HCT116 (cell line): ENCODE measurements at regions not wholly inside any gene's neighbourhood (a gene's known extent, or its start where the extent isn't known, plus 50 kb on each side); places are given as distances from the start of the nearest gene placed in this dataset.

Experiments
- ATAC-seq: fragments of 200-7000 bp; cut with Tn5 transposase; 2 replicates; pipeline ENCODE4 v1.9.1; 2020; ENCODE audit warnings: mild to moderate bottlenecking, moderate library complexity
- BruUV-seq: library from RNA; stranded (reverse); fragments of 400-500 nt; replicated peaks from 2 replicates; lab custom pipeline; 2021; lab: Mats Ljungman, UMichigan
- CTCF ChIA-PET: fragments of 300-600 bp; sonication (Branson Sonifier 250); formaldehyde crosslinking; loops from one replicate; lab custom pipeline; 2021; ENCODE audit warnings: antibody characterized with exemption; lab: Charles Lee
- POLR2A ChIA-PET: fragments of 300-600, 350-600 bp; sonication (Branson Sonifier 250); formaldehyde crosslinking; loops from one replicate; lab custom pipeline; 2021; ENCODE audit warnings: antibody characterized with exemption; lab: Charles Lee
- RAD21 ChIA-PET, 2 experiments: fragments of 300-600 bp; sonication (Branson Sonifier 250); formaldehyde crosslinking; loops; one replicate each; lab custom pipeline; 2023; ENCODE audit warnings: low total read pairs in 2 of 2; ENCODE audit not compliant: uncharacterized antibody in 2 of 2, unreplicated experiment in 2 of 2, low non-redundant PET in 1 of 2; lab: Charles Lee
- DNase-seq: peaks from one replicate; pipeline ENCODE4 v3.0.0-alpha.2; 2010; ENCODE audit warnings: low read depth, low spot score
- H2AFZ ChIP-seq: fragments of 200-600 bp; shearing (Covaris generic), sonication (generic); 2 replicates; pipeline ENCODE4 v1.6.1; 2017; ENCODE audit warnings: low read depth, mixed run types, mixed read lengths, antibody characterized with exemption, low read length; ENCODE audit not compliant: poor library complexity, severe bottlenecking
- H3K27ac ChIP-seq: 2 replicates; pipeline ENCODE4 v1.5.1; 2012; ENCODE audit warnings: low read depth, low read length
- H3K27me3 ChIP-seq: fragments of 200-600 bp; sonication (generic); 2 replicates; pipeline ENCODE4 v1.6.1; 2016; ENCODE audit warnings: mixed run types, low read length, mixed read lengths; ENCODE audit not compliant: insufficient read depth
- H3K36me3 ChIP-seq, 2 experiments: fragments of 200-500 bp in 1 of 2; fragments of 200-600 bp in 1 of 2; sonication (Bioruptor generic) in 1 of 2; sonication (generic) in 1 of 2; 2 replicates each; pipeline versions ENCODE4 v1.5.1 to v1.6.1; 2014 to 2016; ENCODE audit warnings: low read length in 2 of 2, inconsistent platforms in 1 of 2, mixed read lengths in 1 of 2, mixed run types in 1 of 2; ENCODE audit not compliant: insufficient read depth in 2 of 2, control insufficient read depth in 1 of 2
- H3K4me1 ChIP-seq, 2 experiments: fragments of 200-600 bp in 1 of 2; sonication (generic) in 1 of 2; 2 replicates each; pipeline versions ENCODE4 v1.5.1 to v1.6.1; 2012 to 2017; ENCODE audit warnings: low read length in 2 of 2, inconsistent platforms in 1 of 2, mild to moderate bottlenecking in 1 of 2, mixed read lengths in 1 of 2, mixed run types in 1 of 2, moderate library complexity in 1 of 2; ENCODE audit not compliant: insufficient read depth in 2 of 2, control insufficient read depth in 1 of 2
- H3K4me2 ChIP-seq: fragments of 200-600 bp; sonication (generic); 2 replicates; pipeline ENCODE4 v1.6.1; 2017; ENCODE audit warnings: mixed run types, low read length, mixed read lengths
- H3K4me3 ChIP-seq, 2 experiments: fragments of 200-600 bp in 1 of 2; sonication (generic) in 1 of 2; replicated peaks in 1 of 2; 2 replicates each; pipeline ENCODE4 v1.5.1; 2011 to 2016; ENCODE audit warnings: low read length in 2 of 2, control low read depth in 1 of 2, low read depth in 1 of 2, mild to moderate bottlenecking in 1 of 2, mixed read lengths in 1 of 2, mixed run types in 1 of 2
- H3K79me2 ChIP-seq: fragments of 200-600 bp; sonication (generic); 2 replicates; pipeline ENCODE4 v1.6.1; 2017; ENCODE audit warnings: mild to moderate bottlenecking, mixed run types, low read length, moderate library complexity, mixed read lengths; ENCODE audit not compliant: insufficient read depth
- H3K9ac ChIP-seq: fragments of 200-600 bp; sonication (generic); 2 replicates; pipeline ENCODE4 v1.6.1; 2016; ENCODE audit warnings: low read length, mixed read lengths
- H3K9me2 ChIP-seq: fragments of 200-600 bp; sonication (generic), shearing (Covaris generic); 2 replicates; pipeline ENCODE4 v1.6.1; 2017; ENCODE audit warnings: mixed run types, mild to moderate bottlenecking, moderate library complexity; ENCODE audit not compliant: insufficient read depth
- H3K9me3 ChIP-seq, 2 experiments: fragments of 200-500 bp in 1 of 2; fragments of 200-600 bp in 1 of 2; sonication (Bioruptor generic) in 1 of 2; sonication (generic) in 1 of 2; 2 replicates each; pipeline ENCODE4 v1.6.1; 2014 to 2017; ENCODE audit warnings: low read length in 2 of 2, mixed read lengths in 2 of 2, inconsistent platforms in 1 of 2, low read depth in 1 of 2, mild to moderate bottlenecking in 1 of 2, mixed run types in 1 of 2, moderate library complexity in 1 of 2; ENCODE audit not compliant: control insufficient read depth in 1 of 2, insufficient read depth in 1 of 2
- H4K20me1 ChIP-seq: fragments of 200-600 bp; sonication (generic), shearing (Covaris generic); 2 replicates; pipeline ENCODE4 v1.6.1; 2017; ENCODE audit warnings: mixed run types, mild to moderate bottlenecking, moderate library complexity; ENCODE audit not compliant: insufficient read depth
- EZH2 ChIP-seq: fragments of 200-600 bp; sonication (generic); IDR thresholded peaks from 2 replicates; pipeline ENCODE4 v1.6.1; 2017; ENCODE audit warnings: antibody characterized with exemption, mixed run types
- FOSL1 ChIP-seq: IDR thresholded peaks from 2 replicates; pipeline ENCODE4 v1.6.1; 2012; ENCODE audit warnings: low read depth
- POLR2AphosphoS5 ChIP-seq: IDR thresholded peaks from 2 replicates; pipeline ENCODE4 v1.6.1; 2011; ENCODE audit warnings: mild to moderate bottlenecking, low read depth, low read length, moderate library complexity
- RAD21 ChIP-seq: IDR thresholded peaks from 2 replicates; pipeline ENCODE4 v1.6.1; 2012; ENCODE audit warnings: low read depth, mild to moderate bottlenecking
- SIN3A ChIP-seq: IDR thresholded peaks from 2 replicates; pipeline ENCODE4 v1.6.1; 2012; ENCODE audit warnings: low read depth
- SP1 ChIP-seq: IDR thresholded peaks from 2 replicates; pipeline ENCODE4 v1.6.1; 2012; ENCODE audit warnings: low read depth
- TCF7L2 ChIP-seq: IDR thresholded peaks from 2 replicates; pipeline ENCODE4 v1.7.0; 2011; ENCODE audit warnings: borderline replicate concordance, inconsistent platforms; ENCODE audit not compliant: insufficient read depth, insufficient read length; ENCODE audit errors: extremely low read depth
- YY1 ChIP-seq: IDR thresholded peaks from 2 replicates; pipeline ENCODE4 v1.6.1; 2011; ENCODE audit warnings: low read length, low read depth, moderate library complexity, mild to moderate bottlenecking; ENCODE audit not compliant: insufficient replicate concordance; ENCODE audit errors: extremely low read depth
- ZFX ChIP-seq: fragments of 450-650 bp; IDR thresholded peaks from 2 replicates; pipeline ENCODE4 v1.6.1; 2017
- ZNF274 ChIP-seq: fragments of 200-500 bp; sonication (Bioruptor generic); IDR thresholded peaks from 2 replicates; pipeline ENCODE4 v1.6.1; 2014; ENCODE audit warnings: mild to moderate bottlenecking, low read depth, low read length, inconsistent platforms
- intact Hi-C: fragments of 100-400 bp; cut with micrococcal nuclease; formaldehyde crosslinking; loops from 2 replicates; pipeline ENCODE4 v1.10.0; 2022
- TF ChIP-seq, protein P1 (sequence below): IDR thresholded peaks from 2 replicates; pipeline ENCODE4 v1.6.1; 2011; ENCODE audit warnings: mild to moderate bottlenecking, low read length, moderate library complexity; ENCODE audit not compliant: insufficient replicate concordance; ENCODE audit errors: extremely low read depth
- TF ChIP-seq, protein P2 (sequence below), 3 experiments: fragments of 200-600 bp in 1 of 3; sonication (generic) in 1 of 3; IDR thresholded peaks in 2 of 3; conservative IDR thresholded peaks in 1 of 3; 2 replicates each; pipeline ENCODE4 v1.5.1; 2012 to 2017; ENCODE audit warnings: low read depth in 2 of 3, low read length in 2 of 3, antibody characterized with exemption in 1 of 3, borderline replicate concordance in 1 of 3, control low read depth in 1 of 3, mild to moderate bottlenecking in 1 of 3, mixed read lengths in 1 of 3, mixed run types in 1 of 3, moderate library complexity in 1 of 3; ENCODE audit not compliant: insufficient read depth in 1 of 3

GRCh38 chr6:66418906-66419305, 711.9 kb upstream of the EYS start:
- Histone ChIP-seq H3K9me3 (peaks cover 10 to 16% of the 10 kb centered on the region in 2 experiments; a peak in 2 of 4 replicates), H3K79me2 (no peaks in the 10 kb centered on the region), H3K9me2 (no peaks in the 10 kb centered on the region), H3K4me3 (no peak overlapping the region), H2AFZ (no peak overlapping the region), H3K27me3 (no peaks in the 10 kb centered on the region), H3K4me1 (no peaks in the 10 kb centered on the region), H3K9ac (no peak overlapping the region), H4K20me1 (no peaks in the 10 kb centered on the region), H3K4me2 (no peak overlapping the region), H3K36me3 (no peaks in the 10 kb centered on the region), H3K27ac (no peak overlapping the region)
- ATAC-seq (no peak), DNase-seq (no peak)
- ChIA-PET RAD21 (no interaction called here), POLR2A (no interaction called here), CTCF (no interaction called here)
- BruUV-seq, result no TSS peak
- TF ChIP-seq RAD21 (no peak), TCF7L2 (no peak), SIN3A (no peak), EZH2 (no peak), SP1 (no peak), YY1 (no peak), ZNF274 (no peak), FOSL1 (no peak), ZFX (no peak), POLR2AphosphoS5 (no peak)
- TF ChIP-seq, protein P1, sequence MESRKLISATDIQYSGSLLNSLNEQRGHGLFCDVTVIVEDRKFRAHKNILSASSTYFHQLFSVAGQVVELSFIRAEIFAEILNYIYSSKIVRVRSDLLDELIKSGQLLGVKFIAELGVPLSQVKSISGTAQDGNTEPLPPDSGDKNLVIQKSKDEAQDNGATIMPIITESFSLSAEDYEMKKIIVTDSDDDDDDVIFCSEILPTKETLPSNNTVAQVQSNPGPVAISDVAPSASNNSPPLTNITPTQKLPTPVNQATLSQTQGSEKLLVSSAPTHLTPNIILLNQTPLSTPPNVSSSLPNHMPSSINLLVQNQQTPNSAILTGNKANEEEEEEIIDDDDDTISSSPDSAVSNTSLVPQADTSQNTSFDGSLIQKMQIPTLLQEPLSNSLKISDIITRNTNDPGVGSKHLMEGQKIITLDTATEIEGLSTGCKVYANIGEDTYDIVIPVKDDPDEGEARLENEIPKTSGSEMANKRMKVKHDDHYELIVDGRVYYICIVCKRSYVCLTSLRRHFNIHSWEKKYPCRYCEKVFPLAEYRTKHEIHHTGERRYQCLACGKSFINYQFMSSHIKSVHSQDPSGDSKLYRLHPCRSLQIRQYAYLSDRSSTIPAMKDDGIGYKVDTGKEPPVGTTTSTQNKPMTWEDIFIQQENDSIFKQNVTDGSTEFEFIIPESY, result no peak
- TF ChIP-seq, protein P2, sequence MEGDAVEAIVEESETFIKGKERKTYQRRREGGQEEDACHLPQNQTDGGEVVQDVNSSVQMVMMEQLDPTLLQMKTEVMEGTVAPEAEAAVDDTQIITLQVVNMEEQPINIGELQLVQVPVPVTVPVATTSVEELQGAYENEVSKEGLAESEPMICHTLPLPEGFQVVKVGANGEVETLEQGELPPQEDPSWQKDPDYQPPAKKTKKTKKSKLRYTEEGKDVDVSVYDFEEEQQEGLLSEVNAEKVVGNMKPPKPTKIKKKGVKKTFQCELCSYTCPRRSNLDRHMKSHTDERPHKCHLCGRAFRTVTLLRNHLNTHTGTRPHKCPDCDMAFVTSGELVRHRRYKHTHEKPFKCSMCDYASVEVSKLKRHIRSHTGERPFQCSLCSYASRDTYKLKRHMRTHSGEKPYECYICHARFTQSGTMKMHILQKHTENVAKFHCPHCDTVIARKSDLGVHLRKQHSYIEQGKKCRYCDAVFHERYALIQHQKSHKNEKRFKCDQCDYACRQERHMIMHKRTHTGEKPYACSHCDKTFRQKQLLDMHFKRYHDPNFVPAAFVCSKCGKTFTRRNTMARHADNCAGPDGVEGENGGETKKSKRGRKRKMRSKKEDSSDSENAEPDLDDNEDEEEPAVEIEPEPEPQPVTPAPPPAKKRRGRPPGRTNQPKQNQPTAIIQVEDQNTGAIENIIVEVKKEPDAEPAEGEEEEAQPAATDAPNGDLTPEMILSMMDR (IDR thresholded peaks at IDR 0.05 in 2 of 3, conservative IDR thresholded peaks at IDR 0.05 in 1 of 3; ENCODE audit: borderline replicate concordance in 1 of 3, insufficient read depth in 1 of 3, low read depth in 2 of 3, low read length in 2 of 3), result no peak
- intact Hi-C loops, result no loop called here
